Ovary (tissue), 7 donors: ENCODE measurements at regions not wholly inside any gene's neighbourhood (a gene's known extent, or its start where the extent isn't known, plus 50 kb on each side); places are given as distances from the start of the nearest gene placed in this dataset.

Experiments
- DNase-seq, 5 donors: peaks; one replicate each; pipeline ENCODE4 v3.0.0-alpha.2; 2019 to 2020
- H3K27ac ChIP-seq, 2 donors: fragments of 200-600 bp; one replicate each; pipeline versions ENCODE4 v1.5.1 to v1.8.0; 2019 to 2022
- H3K27me3 ChIP-seq: fragments of 200-600 bp; one replicate; pipeline ENCODE4 v1.8.0; 2022
- H3K36me3 ChIP-seq: fragments of 200-600 bp; sonication (generic); one replicate; pipeline ENCODE4 v1.5.1; 2019
- H3K4me1 ChIP-seq: one replicate; pipeline ENCODE4 v1.8.1; 2013; ENCODE audit warnings: mild to moderate bottlenecking, moderate library complexity; ENCODE audit not compliant: insufficient read depth
- H3K4me3 ChIP-seq: fragments of 200-600 bp; sonication (generic); one replicate; pipeline ENCODE4 v1.5.1; 2017
- H3K9me3 ChIP-seq, 2 donors: fragments of 200-600 bp in 1 of 2; sonication (generic) in 1 of 2; one replicate each; pipeline versions ENCODE4 v1.5.1 to v1.8.1; 2013 to 2019; ENCODE audit warnings: mild to moderate bottlenecking in 1 of 2, moderate library complexity in 1 of 2
- EP300 ChIP-seq: sonication (generic); formaldehyde crosslinking; IDR thresholded peaks from one replicate; pipeline ENCODE4 v1.6.1; 2017; ENCODE audit warnings: antibody characterized with exemption
- POLR2A ChIP-seq: fragments of 450-650 bp; IDR thresholded peaks from one replicate; pipeline ENCODE4 v1.6.1; 2017; ENCODE audit warnings: antibody characterized with exemption, mild to moderate bottlenecking, moderate library complexity
- WGBS, 3 donors: extraction: QIAGEN DNeasy Blood & Tissue Kit in 1 of 3; methylation state at CpG; one replicate each; pipeline versions ENCODE4 v1.1.5 to v1.1.7; 2013 to 2017; 5-methylcytosine and 5-hydroxymethylcytosine counted together
- intact Hi-C, 4 donors: fragments of 100-400 bp; cut with DNase I; formaldehyde crosslinking; loops; one replicate each; pipeline versions ENCODE4 v1.11.0 to v1.15.1; 2022 to 2023
- TF ChIP-seq, protein P1 (sequence below), 3 donors: fragments of 450-650 bp in 2 of 3; fragments of 200-600 bp in 1 of 3; IDR thresholded peaks; one replicate each; pipeline versions ENCODE4 v1.5.1 to v1.8.0; 2016 to 2022; ENCODE audit warnings: antibody characterized with exemption in 3 of 3, mild to moderate bottlenecking in 1 of 3
- donor health status: DM: no; HTN: no; CAD: no; lungs with moderate emphysema.
- donor health status: DM: no; HTN: no; CAD: no.
- donor health status: Bipolar disorder and iron deficiency.
- donor health status: DM: no; HTN: no; CAD: no.
- donor health status: DM: yes; HTN: yes; CAD: no.

DNA sequence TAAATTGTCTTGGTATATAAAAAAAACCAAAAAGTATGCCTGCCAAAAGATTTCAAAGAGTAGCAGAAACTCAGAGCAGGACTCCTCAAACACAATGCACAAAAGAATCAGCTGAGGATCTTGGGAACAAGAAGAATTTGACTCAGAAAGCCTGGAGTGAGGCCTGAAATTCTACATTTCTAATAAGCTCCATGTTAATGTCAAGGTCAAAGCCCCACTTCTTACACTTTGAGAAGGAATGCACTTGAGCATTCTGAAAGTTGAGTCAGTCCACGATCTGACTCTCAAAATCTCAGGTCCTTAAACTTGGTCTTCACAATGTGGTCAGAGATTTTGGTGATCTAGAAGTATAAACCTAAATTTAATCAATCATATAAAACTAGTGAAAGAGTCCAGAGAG lies 910.0 kb upstream of the GBE1 start:
- no peak for DNase-seq
- Histone ChIP-seq H3K27ac (no peak overlapping the region), H3K9me3 (no peaks in the 10 kb centered on the region), H3K4me3 (no peak overlapping the region), H3K27me3 (no peaks in the 10 kb centered on the region), H3K36me3 (no peaks in the 10 kb centered on the region), H3K4me1 (no peaks in the 10 kb centered on the region)
- intact Hi-C loops: no loop called here
- WGBS, 3 donors: 46 to 56% (median 52%) methylated on average over 1 of the region's 1 CpG
- TF ChIP-seq EP300 (no peak), POLR2A (no peak)
- TF ChIP-seq, protein P1, sequence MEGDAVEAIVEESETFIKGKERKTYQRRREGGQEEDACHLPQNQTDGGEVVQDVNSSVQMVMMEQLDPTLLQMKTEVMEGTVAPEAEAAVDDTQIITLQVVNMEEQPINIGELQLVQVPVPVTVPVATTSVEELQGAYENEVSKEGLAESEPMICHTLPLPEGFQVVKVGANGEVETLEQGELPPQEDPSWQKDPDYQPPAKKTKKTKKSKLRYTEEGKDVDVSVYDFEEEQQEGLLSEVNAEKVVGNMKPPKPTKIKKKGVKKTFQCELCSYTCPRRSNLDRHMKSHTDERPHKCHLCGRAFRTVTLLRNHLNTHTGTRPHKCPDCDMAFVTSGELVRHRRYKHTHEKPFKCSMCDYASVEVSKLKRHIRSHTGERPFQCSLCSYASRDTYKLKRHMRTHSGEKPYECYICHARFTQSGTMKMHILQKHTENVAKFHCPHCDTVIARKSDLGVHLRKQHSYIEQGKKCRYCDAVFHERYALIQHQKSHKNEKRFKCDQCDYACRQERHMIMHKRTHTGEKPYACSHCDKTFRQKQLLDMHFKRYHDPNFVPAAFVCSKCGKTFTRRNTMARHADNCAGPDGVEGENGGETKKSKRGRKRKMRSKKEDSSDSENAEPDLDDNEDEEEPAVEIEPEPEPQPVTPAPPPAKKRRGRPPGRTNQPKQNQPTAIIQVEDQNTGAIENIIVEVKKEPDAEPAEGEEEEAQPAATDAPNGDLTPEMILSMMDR (IDR thresholded peaks at IDR 0.05): no peak

DNA sequence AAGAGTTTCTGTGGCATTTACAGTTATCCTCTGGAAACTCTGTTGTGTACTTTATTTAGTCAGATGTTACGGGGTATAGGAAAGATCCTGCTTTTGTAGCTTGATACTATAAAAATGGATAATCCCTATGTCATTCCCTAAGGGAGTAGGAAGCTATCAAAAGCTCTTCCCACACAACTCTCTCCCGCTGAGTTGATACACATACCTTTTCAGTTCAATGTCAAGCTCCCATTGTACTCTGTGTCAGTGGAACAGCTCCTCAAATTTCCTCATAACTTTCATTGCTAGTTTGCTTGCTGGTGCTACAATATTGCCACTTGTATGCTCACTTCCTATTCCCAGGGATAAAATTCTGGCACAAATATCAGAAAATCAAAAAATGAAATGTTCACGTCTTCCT lies 893.3 kb upstream of the GBE1 start:
- Histone ChIP-seq H3K4me3 (no peak overlapping the region), H3K27me3 (no peaks in the 10 kb centered on the region), H3K4me1 (no peaks in the 10 kb centered on the region), H3K36me3 (no peaks in the 10 kb centered on the region), H3K27ac (no peak overlapping the region), H3K9me3 (no peaks in the 10 kb centered on the region)
- WGBS, 3 donors: 62 to 70% (median 65%) methylated on average over 3 of the region's 3 CpGs
- DNase-seq: no peak
- TF ChIP-seq POLR2A (no peak), EP300 (no peak)
- TF ChIP-seq, protein P1 (IDR thresholded peaks at IDR 0.05): no peak
- intact Hi-C loops: no loop called here

DNA sequence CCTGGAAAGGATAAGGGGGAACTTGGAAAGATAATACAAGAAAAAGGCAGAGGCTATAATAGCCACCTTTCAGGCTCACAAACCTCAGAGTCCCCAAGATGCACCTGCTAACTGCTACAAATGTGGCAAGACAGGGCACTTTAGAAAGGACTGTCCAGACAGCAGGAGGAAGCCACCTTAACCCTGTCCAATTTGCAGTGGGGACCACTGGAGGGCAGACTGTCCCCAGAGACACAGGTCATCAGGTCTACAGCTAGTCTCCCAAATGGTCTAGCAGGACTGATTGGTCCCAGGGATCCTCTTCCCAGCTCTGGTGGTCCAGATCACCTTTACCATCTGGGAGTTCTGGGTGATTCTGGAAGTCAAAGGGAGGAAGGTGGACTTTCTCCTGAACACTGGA lies 882.5 kb upstream of the GBE1 start:
- TF ChIP-seq, protein P1 (IDR thresholded peaks at IDR 0.05): no peak
- no peak for TF ChIP-seq POLR2A
- Histone ChIP-seq H3K4me1 (no peaks in the 10 kb centered on the region), H3K36me3 (no peaks in the 10 kb centered on the region), H3K27me3 (no peaks in the 10 kb centered on the region), H3K27ac (no peak overlapping the region), H3K9me3 (peaks cover 0 to 3% of the 10 kb centered on the region in 2 donors), H3K4me3 (no peak overlapping the region)
- no peak for DNase-seq
- intact Hi-C loops: no loop called here

DNA sequence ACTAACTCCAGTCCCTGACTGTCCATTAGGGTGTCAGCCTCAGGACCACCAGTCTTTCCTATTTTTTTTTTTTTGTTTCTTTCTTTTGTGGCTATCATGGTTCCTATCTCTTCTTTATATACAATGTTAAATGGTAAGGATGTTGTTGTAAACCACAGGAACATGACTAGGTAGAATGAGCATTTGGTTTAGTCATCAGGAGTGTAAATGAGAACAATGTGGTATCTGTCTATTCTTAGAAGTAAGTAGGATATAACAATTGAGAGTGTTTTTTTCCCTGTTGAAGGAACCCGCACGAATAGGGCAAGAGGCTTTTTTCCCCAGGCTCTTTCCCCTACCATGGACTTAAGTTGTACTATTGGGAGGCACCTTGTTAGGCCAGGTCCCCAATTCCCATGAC lies 880.3 kb upstream of the GBE1 start:
- H3K4me1 ChIP-seq: no peaks in the 10 kb centered on the region
- H3K27me3 ChIP-seq: no peaks in the 10 kb centered on the region
- H3K4me3 ChIP-seq: no peak overlapping the region
- DNase-seq: no peak
- TF ChIP-seq, protein P1 (IDR thresholded peaks at IDR 0.05): no peak
- TF ChIP-seq EP300 (no peak), POLR2A (no peak)
- H3K36me3 ChIP-seq: no peaks in the 10 kb centered on the region
- no peaks in the 10 kb centered on the region for H3K9me3 ChIP-seq
- 85 to 94% (median 90%) methylated on average over 2 of the region's 2 CpGs for WGBS, 3 donors
- intact Hi-C loops: no loop called here
- H3K27ac ChIP-seq: no peak overlapping the region

DNA sequence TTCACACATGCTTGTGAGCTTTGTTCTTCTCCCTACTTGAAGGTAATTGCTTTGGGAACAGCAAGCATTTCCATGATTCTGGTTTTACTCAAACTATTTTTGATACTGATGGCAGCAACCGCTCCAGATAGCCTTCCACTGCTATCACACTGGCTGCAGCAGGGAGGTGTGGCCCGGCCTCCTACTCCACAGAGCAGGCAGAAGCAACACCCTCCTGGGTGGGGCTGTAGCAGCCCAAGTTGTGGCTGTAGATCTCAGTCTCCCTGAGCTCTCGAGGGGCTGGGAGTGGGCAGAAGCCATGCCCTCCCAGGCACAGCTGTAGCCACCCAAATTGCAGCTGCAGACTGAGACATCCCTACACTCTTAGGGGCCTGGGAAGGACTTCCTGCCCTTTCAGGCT lies 878.8 kb upstream of the GBE1 start:
- no peaks in the 10 kb centered on the region for H3K36me3 ChIP-seq
- no peaks in the 10 kb centered on the region for H3K4me1 ChIP-seq
- WGBS, 3 donors: 62 to 86% (median 79%) methylated on average over 3 of the region's 3 CpGs
- TF ChIP-seq EP300: no peak
- TF ChIP-seq, protein P1 (IDR thresholded peaks at IDR 0.05): no peak
- TF ChIP-seq POLR2A: no peak
- H3K9me3 ChIP-seq: no peaks in the 10 kb centered on the region
- no peak for DNase-seq
- intact Hi-C loops: no loop called here
- no peak overlapping the region for H3K4me3 ChIP-seq
- H3K27me3 ChIP-seq: no peaks in the 10 kb centered on the region
- H3K27ac ChIP-seq: no peak overlapping the region
